GM12874 (cell line): ENCODE measurements at regions not wholly inside any gene's neighbourhood (a gene's known extent, or its start where the extent isn't known, plus 50 kb on each side); places are given as distances from the start of the nearest gene placed in this dataset.

Experiments used
- CTCF ChIP-seq: IDR thresholded peaks from 2 replicates; pipeline ENCODE4 v1.5.1; 2011; ENCODE audit warnings: low read depth, mild to moderate bottlenecking, control low read depth, low read length, moderate library complexity; ENCODE audit not compliant: insufficient read depth

- TF ChIP-seq CTCF: no peak
Observed at GRCh38 chr3:35849496-35849895, 210.2 kb downstream of the ARPP21 start.

GRCh38 chr3:35849963-35850362 lies 210.6 kb downstream of the ARPP21 start:
- TF ChIP-seq CTCF: no peak

- no peak for TF ChIP-seq CTCF
Observed at GRCh38 chr3:35857004-35857403, 217.7 kb downstream of the ARPP21 start.

- no peak for TF ChIP-seq CTCF
Observed at GRCh38 chr3:35862057-35862456, 222.7 kb downstream of the ARPP21 start.

- no peak for TF ChIP-seq CTCF
Observed at GRCh38 chr3:35864871-35865270, 225.5 kb downstream of the ARPP21 start.

- no peak for TF ChIP-seq CTCF
Observed at GRCh38 chr3:35867791-35868190, 228.5 kb downstream of the ARPP21 start.

GRCh38 chr3:35871009-35871408 lies 231.7 kb downstream of the ARPP21 start:
- no peak for TF ChIP-seq CTCF

GRCh38 chr3:35883929-35884328 lies 244.6 kb downstream of the ARPP21 start:
- TF ChIP-seq CTCF: no peak
